ENCODE measurements at regions not wholly inside any gene's neighbourhood (a gene's known extent, or its start where the extent isn't known, plus 50 kb on each side); places are given as distances from the start of the nearest gene placed in this dataset.

DNA sequence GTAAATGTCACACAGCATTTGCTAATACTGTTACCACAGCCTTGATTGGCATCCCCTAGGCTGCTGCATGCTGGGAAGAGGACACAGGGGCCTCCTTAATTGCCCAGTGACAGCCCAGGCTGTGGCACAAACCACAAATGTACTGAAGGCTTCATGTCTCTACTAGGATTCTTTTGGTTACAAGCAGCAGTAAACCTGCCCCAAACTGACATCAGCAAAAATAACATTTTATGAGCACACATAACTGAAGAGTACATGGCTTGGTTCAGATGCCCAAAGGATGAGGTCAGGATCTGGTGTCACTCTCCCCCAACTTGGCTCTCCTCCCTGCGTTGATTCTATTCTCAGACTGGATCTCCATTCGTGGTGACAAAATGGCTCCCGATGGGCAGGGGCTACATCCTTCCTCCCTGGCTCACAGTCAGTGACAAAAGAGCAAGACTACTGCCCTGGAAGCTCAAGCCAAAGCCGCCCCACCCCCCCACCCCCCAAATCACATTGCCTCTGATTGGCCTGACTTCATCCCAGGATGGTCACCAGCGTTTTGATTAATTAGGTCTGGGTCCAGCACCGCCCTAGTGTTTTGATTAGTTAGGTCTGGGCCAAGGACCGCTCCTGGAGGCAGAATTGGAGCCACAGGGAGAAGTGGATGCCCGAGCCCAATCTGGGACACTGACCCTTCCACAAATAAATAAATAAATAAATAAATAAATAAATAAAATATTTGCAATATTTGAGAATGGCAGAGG is 180.5 kb upstream of the RBPJ start:
- DNase-seq (ENCODE audit: low read depth): no peak

- DNase-seq (ENCODE audit: low read depth): no peak
Observed at GRCh38 chr4:26141051-26141721, 179.6 kb upstream of the RBPJ start.

DNA sequence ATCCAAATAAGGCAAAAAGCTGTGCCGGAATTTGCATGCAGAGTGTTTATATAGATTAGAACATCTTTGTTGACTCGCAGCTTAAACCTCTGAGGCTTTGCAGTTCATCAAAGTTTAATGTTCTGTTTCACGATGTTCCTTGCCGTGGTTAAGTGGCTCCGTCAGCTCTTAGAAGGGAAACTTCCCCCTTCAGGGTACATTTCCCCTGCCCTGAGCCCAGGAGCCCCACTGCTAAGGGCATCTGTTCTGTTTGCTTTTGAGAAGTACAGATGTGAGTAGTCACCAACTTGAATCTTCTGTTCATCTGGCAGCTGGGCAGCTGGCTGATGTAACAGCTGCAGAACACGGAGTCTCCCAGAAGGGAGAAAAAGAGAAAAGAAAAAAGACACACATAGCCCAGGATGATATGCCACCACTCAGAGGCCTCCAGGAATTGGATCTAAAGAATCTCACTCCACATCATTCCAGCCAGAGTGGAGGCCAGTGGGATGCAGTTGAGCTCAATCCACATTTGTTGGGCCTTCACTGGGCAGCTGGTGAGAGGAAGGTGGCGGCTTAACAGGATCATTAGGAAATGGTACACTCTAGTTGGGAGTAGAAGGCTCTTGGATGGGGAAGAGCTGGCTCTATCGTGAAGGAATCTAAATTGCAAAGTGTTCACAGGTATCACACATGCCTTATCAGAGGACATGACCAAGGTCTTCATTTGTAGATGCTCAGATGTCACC is 178.7 kb upstream of the RBPJ start:
- DNase-seq (ENCODE audit: low read depth): peak; percentile 74

- no peak for DNase-seq (ENCODE audit: low read depth)
Observed at GRCh38 chr4:26144526-26145155, 176.2 kb upstream of the RBPJ start.

- DNase-seq (ENCODE audit: low read depth): no peak
Observed at GRCh38 chr4:26145212-26145611, 175.6 kb upstream of the RBPJ start.

DNA sequence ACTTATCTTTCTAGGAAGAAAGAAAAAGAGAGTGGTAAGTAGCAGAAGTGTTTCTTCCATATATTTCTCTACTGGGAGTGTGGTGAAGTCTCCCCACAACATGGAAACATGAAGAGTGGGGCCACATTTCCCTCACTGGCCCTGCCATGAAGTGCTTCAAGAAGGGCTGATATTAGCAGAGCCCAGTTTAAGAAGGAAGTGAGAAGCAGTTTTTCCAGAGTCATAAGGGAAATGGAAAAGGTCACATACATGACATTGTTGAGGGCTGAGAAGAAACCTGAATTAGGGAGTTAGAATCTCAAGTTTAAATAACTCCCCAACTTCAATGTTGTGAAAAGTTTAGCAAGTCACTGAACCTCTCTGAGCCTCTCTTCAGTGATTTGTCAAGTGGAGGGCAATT is 171.9 kb upstream of the RBPJ start:
- no peak for DNase-seq (ENCODE audit: low read depth)

DNA sequence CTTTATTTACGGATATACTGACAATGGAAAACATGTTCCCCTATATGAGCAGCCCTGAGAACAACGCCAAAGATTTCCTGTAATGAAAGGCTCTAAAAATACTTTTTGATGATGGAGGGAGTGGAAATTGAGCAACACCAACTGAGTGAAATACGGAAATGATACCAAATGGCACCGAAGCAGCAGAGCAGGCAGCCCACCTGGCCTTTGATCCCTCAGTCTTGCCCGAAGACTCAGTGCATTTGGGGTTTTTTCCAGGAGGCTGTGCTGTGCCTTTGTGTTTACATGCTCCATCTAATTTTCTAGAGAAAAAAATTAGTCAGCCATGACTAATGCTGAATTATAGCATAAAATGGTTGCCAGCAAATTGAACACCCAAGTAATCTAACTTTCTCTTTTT is 169.9 kb upstream of the RBPJ start:
- no peak for DNase-seq (ENCODE audit: low read depth)

DNA sequence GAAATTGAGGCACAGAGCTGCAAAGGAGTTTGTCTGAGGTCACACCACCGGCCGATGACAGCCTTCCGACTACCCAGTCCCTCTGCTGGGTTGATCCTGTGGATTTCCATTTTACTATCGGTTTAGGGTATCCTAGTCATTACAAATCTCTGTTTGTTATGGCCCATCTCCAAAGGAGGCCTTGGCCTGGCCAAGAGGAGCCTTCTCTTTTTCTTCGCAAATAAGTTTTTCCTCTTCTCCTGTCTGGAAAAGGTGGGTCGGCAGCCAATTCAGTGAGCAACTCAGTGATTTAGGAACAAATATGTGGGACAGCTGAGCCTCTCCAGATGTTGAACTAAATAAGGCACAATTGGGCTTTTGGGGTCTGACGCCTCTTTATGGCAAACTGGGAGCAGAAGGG is 169.2 kb upstream of the RBPJ start:
- DNase-seq (ENCODE audit: low read depth): no peak

- no peak for DNase-seq (ENCODE audit: low read depth)
Observed at GRCh38 chr4:26152056-26152455, 168.8 kb upstream of the RBPJ start.

DNA sequence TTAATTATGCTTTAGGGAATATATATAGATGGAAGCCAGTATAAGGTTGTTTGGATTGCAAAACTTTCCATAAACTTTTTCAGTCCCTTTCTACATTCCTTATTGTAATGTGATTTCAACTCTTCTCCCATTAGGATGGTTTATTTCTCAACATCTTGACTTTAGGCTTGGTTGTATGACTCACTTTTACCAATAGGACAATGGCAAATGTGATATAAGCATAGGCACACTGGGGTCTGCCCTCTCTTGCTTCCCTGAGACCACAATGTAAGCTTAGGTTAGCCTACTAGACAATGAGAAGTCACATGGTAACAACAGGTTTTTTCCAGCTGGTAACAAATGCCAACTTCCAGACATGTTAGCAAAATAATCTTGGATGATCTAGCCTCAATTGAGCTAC is 163.3 kb upstream of the RBPJ start:
- DNase-seq (ENCODE audit: low read depth): no peak

GRCh38 chr4:26160591-26160990 is 160.2 kb upstream of the RBPJ start:
- DNase-seq (ENCODE audit: low read depth): no peak

DNA sequence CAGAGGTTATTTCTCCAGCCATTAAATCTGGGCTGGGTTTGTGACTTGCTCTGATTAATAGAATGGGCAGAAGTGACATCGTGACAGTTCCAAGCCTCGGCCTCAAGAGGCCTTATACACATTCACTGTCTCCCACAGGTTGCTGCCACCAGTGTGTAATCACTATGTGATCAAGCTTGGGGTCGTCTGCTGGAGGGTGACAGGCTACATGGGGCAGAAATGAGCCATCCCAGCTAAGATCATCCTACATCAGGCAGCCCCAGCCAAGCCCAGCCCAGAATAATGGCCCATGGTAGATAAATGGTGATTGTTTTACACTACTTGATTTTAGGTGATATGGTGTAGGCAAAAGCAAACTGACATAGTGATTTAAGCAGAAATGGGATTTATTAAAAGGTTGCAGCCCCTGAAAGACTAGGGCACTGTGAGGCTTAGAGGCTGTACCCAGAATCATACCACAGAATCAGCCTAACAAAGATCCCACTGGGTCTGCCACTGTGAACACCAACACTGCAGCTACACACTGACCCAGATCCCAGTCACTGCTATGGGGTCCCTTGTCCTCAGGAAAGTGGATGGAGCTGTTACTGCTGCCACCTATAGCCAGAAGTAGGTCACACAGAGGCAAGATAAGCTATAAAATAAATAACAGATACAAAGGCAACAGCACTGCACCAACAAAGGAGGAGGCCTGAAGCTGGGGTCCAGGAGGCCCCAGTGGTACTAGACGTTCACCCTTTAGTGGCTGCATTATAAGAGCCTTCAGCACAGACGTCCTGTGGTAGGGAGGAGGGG is 159.6 kb upstream of the RBPJ start:
- DNase-seq (ENCODE audit: low read depth): no peak

GRCh38 chr4:26162101-26162500 is 158.7 kb upstream of the RBPJ start:
- no peak for DNase-seq (ENCODE audit: low read depth)

- DNase-seq (ENCODE audit: low read depth): no peak
Observed at GRCh38 chr4:26163425-26164362, 157.1 kb upstream of the RBPJ start.

DNA sequence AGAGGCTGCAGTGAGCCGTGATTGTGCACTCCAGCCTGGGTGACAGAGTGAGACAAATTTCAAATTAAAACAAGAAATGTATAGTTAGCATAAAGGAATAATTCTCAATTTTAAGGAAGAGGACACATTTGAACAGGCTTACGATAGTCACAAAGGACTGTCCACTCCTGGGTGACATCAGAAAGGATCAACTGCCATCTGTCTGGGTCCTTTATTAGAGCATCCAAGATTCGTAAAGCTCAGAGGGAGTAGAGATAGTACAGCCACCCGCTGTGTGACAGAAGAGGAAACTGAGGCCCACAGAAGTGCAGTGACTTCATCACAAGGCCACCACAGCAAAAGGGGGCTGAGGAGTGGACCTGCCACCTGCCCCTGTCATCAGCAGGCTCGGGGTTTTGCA is 149.3 kb upstream of the RBPJ start:
- no peak for DNase-seq (ENCODE audit: low read depth)

DNA sequence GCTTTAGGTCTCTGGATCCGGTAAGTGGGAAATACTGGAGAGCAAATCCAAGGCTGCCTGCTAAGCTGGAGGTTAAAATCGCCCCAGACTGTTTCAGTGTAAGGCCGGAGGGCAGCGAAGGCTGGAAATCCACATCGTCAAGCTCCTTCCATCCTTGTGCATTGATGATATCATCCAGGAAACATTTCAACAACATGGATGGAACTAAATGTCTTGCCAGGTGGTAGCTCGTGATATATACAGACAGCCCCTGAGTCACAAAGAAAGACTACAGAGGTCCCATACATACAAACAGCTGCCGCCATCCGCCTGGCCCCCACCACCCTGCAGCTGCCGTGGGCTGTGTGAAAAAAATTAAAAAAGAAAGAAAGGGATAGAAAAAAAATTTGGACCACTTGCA is 148.9 kb upstream of the RBPJ start:
- peak; percentile 82 for DNase-seq (ENCODE audit: low read depth)

- DNase-seq (ENCODE audit: low read depth): no peak
Observed at GRCh38 chr4:26173619-26174018, 147.2 kb upstream of the RBPJ start.

GRCh38 chr4:26174027-26174426 is 146.8 kb upstream of the RBPJ start:
- no peak for DNase-seq (ENCODE audit: low read depth)

DNA sequence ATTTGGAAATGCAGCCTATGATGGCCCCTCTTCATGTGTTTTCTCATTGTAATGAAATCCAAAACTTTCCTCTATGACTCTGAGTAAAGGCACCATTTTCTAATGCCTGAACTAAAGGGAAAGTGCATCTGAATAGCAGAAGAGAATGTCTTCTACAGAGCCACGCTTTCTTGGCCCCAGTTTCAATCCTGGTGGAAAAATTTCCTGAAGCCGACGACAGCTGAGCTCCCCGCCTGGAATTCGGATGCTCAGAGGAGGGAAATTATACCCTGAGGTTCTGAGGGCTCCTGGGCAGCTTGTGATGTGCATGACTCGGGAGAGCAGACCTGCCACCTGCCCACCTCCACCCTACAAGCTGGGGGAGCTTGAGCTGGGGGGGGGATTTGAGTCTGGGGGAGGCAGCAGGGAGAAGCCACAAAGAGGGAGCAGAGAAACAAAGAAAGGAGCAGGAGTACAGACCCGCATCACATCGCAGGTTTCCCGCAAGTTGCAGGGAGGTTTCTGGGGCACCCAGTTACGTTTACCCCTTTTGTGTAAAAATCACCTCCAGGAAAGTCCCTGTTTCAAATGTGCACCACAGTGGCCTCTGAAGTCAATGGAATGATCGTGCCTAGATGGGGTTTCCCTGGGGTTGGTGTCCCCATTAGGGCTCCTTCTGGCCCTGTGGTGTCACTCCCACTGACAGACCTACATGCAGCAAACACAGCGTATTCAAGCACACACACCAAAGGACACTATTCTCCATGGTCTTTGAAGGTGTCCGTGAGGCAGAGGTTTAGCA is 145.6 kb upstream of the RBPJ start:
- DNase-seq (ENCODE audit: low read depth): no peak

DNA sequence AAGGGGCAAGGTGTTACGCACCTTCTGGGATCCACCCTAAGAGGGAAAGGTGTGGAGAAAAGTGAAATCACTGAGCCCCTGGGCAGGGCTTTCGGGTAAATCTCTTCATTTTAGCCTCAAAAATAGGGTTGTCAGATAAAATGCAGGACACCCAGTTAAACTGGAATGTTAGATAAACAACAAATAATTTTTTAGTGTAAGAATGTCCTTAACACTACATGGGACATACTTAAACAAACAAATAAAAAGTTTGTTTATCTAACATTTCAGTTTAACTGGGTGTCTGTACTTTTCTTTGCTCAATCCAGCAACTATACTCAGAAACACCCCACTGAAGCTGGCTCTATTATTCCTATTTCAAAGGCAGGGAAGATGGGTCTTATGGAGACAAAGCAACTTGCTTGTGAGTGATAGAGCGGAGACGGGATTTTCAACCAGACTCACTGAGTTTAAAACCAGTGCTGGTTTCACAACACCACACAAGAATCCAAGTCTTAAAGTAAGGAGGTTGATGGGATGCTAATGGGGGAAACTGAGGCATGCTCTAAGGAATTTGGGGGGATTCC is 144.8 kb upstream of the RBPJ start:
- DNase-seq (ENCODE audit: low read depth): no peak
